HepG2 (cell line): ENCODE measurements at regions not wholly inside any gene's neighbourhood (a gene's known extent, or its start where the extent isn't known, plus 50 kb on each side); places are given as distances from the start of the nearest gene placed in this dataset.

Source experiments
- ATAC-seq: fragments of 200-7000 bp; cut with Tn5 transposase; 3 replicates; pipeline ENCODE4 v1.9.1; 2020; ENCODE audit warnings: mild to moderate bottlenecking, moderate library complexity
- BruUV-seq: library from RNA; stranded (reverse); fragments of 400-500 nt; replicated peaks from 2 replicates; lab custom pipeline; 2021; lab: Mats Ljungman, UMichigan
- CTCF ChIA-PET: fragments of 300-600 bp; formaldehyde crosslinking; extraction: SDS; loops from one replicate; lab custom pipeline; 2021; ENCODE audit warnings: low total read pairs, inconsistent platforms, low intra/inter-chr PET ratio; lab: Yijun Ruan, JAX
- POLR2A ChIA-PET: fragments of 350-600 bp; sonication (Branson Sonifier 250); formaldehyde crosslinking; loops from one replicate; lab custom pipeline; 2020; ENCODE audit warnings: antibody characterized with exemption, inconsistent platforms; lab: Yijun Ruan, JAX
- DNase-seq: peaks from one replicate; pipeline ENCODE4 v3.0.0-alpha.2; 2015; ENCODE audit warnings: low spot score
- FAIRE-seq: peaks from 3 replicates; lab custom pipeline; 2011; peaks lifted over from hg19 to GRCh38; lab: Jason Lieb, UNC
- H2AFZ ChIP-seq: one replicate; pipeline ENCODE4 v1.6.1; 2011; ENCODE audit warnings: low read length, inconsistent platforms
- H3K27ac ChIP-seq: fragments of 300-600 bp; 3 replicates; pipeline ENCODE4 v1.8.0; 2011; ENCODE audit warnings: mixed run types, mild to moderate bottlenecking, mixed read lengths, low read length, inconsistent platforms; ENCODE audit not compliant: insufficient read depth; ENCODE audit errors: extremely low read length
- H3K27me3 ChIP-seq, 2 experiments: fragments of 200-600 bp in 1 of 2; 2 replicates in 1 of 2; 3 replicates in 1 of 2; pipeline versions ENCODE4 v1.6.0 to v1.8.0; 2011; ENCODE audit warnings: low read length in 2 of 2, mild to moderate bottlenecking in 2 of 2, moderate library complexity in 2 of 2, inconsistent platforms in 1 of 2; ENCODE audit not compliant: insufficient read depth in 2 of 2, control insufficient read depth in 1 of 2
- H3K36me3 ChIP-seq, 2 experiments: fragments of 200-600 bp in 1 of 2; replicated peaks in 1 of 2; 2 replicates in 1 of 2; 3 replicates in 1 of 2; pipeline versions ENCODE4 v1.5.1 to v1.8.0; 2011; ENCODE audit warnings: low read length in 2 of 2, inconsistent platforms in 1 of 2; ENCODE audit not compliant: insufficient read depth in 2 of 2, control insufficient read depth in 1 of 2
- H3K4me1 ChIP-seq: 2 replicates; pipeline ENCODE4 v1.5.1; 2012; ENCODE audit warnings: low read length, inconsistent platforms; ENCODE audit not compliant: insufficient read depth
- H3K4me2 ChIP-seq: 2 replicates; pipeline ENCODE4 v1.6.0; 2011; ENCODE audit warnings: low read depth, low read length, inconsistent platforms
- H3K4me3 ChIP-seq, 3 experiments: fragments of 200-600 bp in 1 of 3; sonication (generic), shearing (Covaris generic) in 1 of 3; replicated peaks in 1 of 3; 2 replicates each; pipeline ENCODE4 v1.5.1; 2011 to 2016; ENCODE audit warnings: low read length in 3 of 3, inconsistent platforms in 2 of 3, low read depth in 2 of 3, mild to moderate bottlenecking in 2 of 3, control low read depth in 1 of 3, mixed read lengths in 1 of 3; ENCODE audit not compliant: insufficient read depth in 1 of 3
- H3K79me2 ChIP-seq: one replicate; pipeline ENCODE4 v1.6.1; 2011; ENCODE audit warnings: low read length, inconsistent platforms; ENCODE audit not compliant: insufficient read depth
- H3K9ac ChIP-seq: 2 replicates; pipeline ENCODE4 v1.6.0; 2011; ENCODE audit warnings: mild to moderate bottlenecking, low read depth, low read length, inconsistent platforms; ENCODE audit not compliant: insufficient read depth
- H3K9me3 ChIP-seq: 2 replicates; pipeline ENCODE4 v1.5.1; 2012; ENCODE audit warnings: mild to moderate bottlenecking, low read length
- H4K20me1 ChIP-seq: 2 replicates; pipeline ENCODE4 v1.6.0; 2011; ENCODE audit warnings: inconsistent platforms, mild to moderate bottlenecking, low read length, moderate library complexity; ENCODE audit not compliant: insufficient read depth
- CHD2 ChIP-seq: IDR thresholded peaks from 2 replicates; pipeline ENCODE4 v1.6.1; 2011; ENCODE audit warnings: low read depth, low read length, improper control_type of control experiment
- CREM ChIP-seq, 2 experiments: sonication (generic) in 1 of 2; formaldehyde crosslinking in 1 of 2; IDR thresholded peaks; 2 replicates each; pipeline versions ENCODE4 v1.4.0 to v1.6.1; 2016 to 2020; ENCODE audit warnings: antibody characterized with exemption in 1 of 2, mild to moderate bottlenecking in 1 of 2, missing genetic modification reagents in 1 of 2
- LCORL ChIP-seq, 2 experiments: fragments of 450-650 bp in 1 of 2; sonication (generic) in 1 of 2; formaldehyde crosslinking in 1 of 2; IDR thresholded peaks; 2 replicates each; pipeline versions ENCODE4 v1.5.0 to v1.6.1; 2017 to 2020; ENCODE audit warnings: antibody characterized with exemption in 1 of 2, missing genetic modification reagents in 1 of 2
- PHF21A ChIP-seq: sonication (generic); formaldehyde crosslinking; IDR thresholded peaks from 2 replicates; pipeline ENCODE4 v1.5.0; 2020; ENCODE audit warnings: mild to moderate bottlenecking, missing genetic modification reagents
- RAD21 ChIP-seq: fragments of 450-650 bp; formaldehyde crosslinking; IDR thresholded peaks from 2 replicates; pipeline ENCODE4 v1.5.0; 2020; ENCODE audit warnings: mild to moderate bottlenecking
- SALL2 ChIP-seq: sonication (generic); formaldehyde crosslinking; IDR thresholded peaks from 2 replicates; pipeline ENCODE4 v1.8.1; 2023; ENCODE audit warnings: mild to moderate bottlenecking, missing genetic modification reagents, inconsistent platforms
- WIZ ChIP-seq: sonication (generic); formaldehyde crosslinking; IDR thresholded peaks from 2 replicates; pipeline ENCODE4 v1.5.1; 2020; ENCODE audit warnings: mild to moderate bottlenecking, missing genetic modification reagents
- ZIK1 ChIP-seq: sonication (generic); formaldehyde crosslinking; IDR thresholded peaks from 2 replicates; pipeline ENCODE4 v1.5.0; 2020; ENCODE audit warnings: mild to moderate bottlenecking, low read depth, missing genetic modification reagents, borderline replicate concordance
- ZMAT3 ChIP-seq: sonication (generic); formaldehyde crosslinking; conservative IDR thresholded peaks from 2 replicates; pipeline ENCODE4 v1.7.0; 2021; ENCODE audit warnings: missing genetic modification reagents
- ZNF136 ChIP-seq: sonication (generic); formaldehyde crosslinking; IDR thresholded peaks from 2 replicates; pipeline ENCODE4 v1.8.1; 2022; ENCODE audit warnings: low read depth, mild to moderate bottlenecking, moderate library complexity, missing genetic modification reagents
- WGBS: methylation state at CpG from one replicate; pipeline ENCODE4 v1.1.6; 2017; ENCODE audit warnings: low lambda C conversion rate; 5-methylcytosine and 5-hydroxymethylcytosine counted together
- in situ Hi-C: cut with HindIII; loops from 2 replicates; pipeline ENCODE4 v1.10.0; 2017; ENCODE audit warnings: low pct_unique_long_range_greater_than_20kb; ENCODE audit not compliant: extremely low pct_ligation_motif_present
- intact Hi-C: fragments of 100-400 bp; cut with micrococcal nuclease; formaldehyde crosslinking; loops from one replicate; pipeline ENCODE4 v1.10.0; 2022; ENCODE audit not compliant: unreplicated experiment
- TF ChIP-seq, protein P1 (sequence below): sonication (generic); formaldehyde crosslinking; IDR thresholded peaks from 2 replicates; pipeline ENCODE4 v1.4.0; 2020; ENCODE audit warnings: mild to moderate bottlenecking, missing genetic modification reagents

DNA sequence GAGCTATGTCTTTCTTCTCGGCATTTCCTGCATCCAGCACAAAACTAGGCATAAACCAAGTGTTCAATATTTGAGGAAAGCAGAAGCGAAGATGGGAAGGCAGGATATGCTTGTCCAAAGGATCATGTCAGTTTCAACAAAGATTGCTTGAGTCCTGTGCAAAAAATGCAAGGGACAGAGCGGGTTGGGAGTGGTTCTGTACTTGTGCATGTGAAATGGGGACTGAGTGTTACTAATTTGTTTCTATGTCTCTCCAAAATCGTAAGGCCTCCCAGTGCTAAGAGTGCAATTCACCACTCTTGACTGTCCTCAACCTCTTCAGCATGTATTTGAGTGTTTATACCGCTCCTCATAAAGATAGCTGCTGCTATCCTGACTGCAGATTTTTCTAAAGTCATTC is 166.2 kb downstream of the DLEU7 start (continued):
- TF ChIP-seq ZNF136 (CRISPR knock-in tag): no peak
- TF ChIP-seq RAD21 (CRISPR knock-in tag): no peak
- no peak for TF ChIP-seq PHF21A (CRISPR knock-in tag)
- TF ChIP-seq, all 625 proteins: peak for 0

DNA sequence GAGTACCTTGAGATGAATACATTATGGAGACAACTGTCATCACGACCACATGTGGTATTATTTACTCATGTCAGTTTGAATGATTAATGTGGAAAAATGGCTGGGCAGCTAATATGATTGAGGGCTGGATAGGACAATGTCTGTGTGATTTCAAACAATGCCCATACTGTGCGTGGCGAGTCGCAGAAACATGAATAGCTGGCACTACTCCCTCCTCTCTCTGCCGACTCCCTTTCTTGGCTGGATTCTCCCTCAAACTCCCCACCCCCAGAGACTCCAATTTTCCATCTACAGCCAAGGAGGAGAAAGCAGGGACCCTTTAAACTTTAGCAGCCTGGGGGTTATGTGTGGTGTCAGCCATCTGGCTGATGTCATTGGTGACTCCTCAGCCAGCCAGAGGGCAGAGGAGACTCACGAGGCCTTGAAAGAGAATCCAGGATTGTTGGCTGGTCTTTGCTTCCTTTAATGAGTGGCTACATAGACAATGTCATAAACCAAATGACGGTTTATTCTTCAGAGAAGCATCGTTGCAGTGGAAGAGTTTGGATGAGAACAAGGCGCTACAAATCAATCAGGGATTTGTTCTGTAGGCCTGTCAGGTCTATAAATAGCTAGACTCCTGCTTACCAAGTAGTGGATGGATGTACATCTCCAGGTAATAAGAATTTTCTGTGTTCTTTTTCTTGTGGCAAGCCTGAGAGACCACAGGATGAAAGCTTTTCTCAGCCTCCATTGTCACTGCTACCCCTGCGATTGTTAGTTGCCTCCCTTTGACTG is 165.6 kb downstream of the DLEU7 start:
- TF ChIP-seq LCORL (IDR thresholded peaks at IDR 0.05) (no peak), LCORL (CRISPR knock-in tag; IDR thresholded peaks at IDR 0.05) (no peak), CHD2 (no peak), ZMAT3 (CRISPR knock-in tag) (no peak), WIZ (no peak), ZIK1 (CRISPR knock-in tag) (no peak), SALL2 (CRISPR knock-in tag) (no peak), CREM (IDR thresholded peaks at IDR 0.05) (no peak), CREM (CRISPR knock-in tag; IDR thresholded peaks at IDR 0.05) (no peak)
- TF ChIP-seq, protein P1, sequence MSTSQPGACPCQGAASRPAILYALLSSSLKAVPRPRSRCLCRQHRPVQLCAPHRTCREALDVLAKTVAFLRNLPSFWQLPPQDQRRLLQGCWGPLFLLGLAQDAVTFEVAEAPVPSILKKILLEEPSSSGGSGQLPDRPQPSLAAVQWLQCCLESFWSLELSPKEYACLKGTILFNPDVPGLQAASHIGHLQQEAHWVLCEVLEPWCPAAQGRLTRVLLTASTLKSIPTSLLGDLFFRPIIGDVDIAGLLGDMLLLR (CRISPR knock-in tag): no peak
- H3K9ac ChIP-seq: no peak overlapping the region
- FAIRE-seq: no peak
- no peaks in the 10 kb centered on the region for H3K79me2 ChIP-seq
- H2AFZ ChIP-seq: no peak overlapping the region
- no peak for ATAC-seq
- 96% methylated on average over 10 of the region's 10 CpGs for WGBS
- no peaks in the 10 kb centered on the region for H3K27me3 ChIP-seq
- in situ Hi-C loops: no loop called here
- ChIA-PET POLR2A (no interaction called here), CTCF (no interaction called here)
- H3K4me2 ChIP-seq: no peak overlapping the region
- peaks cover 3% of the 10 kb centered on the region for H3K4me1 ChIP-seq
- no TSS peak for BruUV-seq
- H3K27ac ChIP-seq: no peak overlapping the region
- no peaks in the 10 kb centered on the region for H3K9me3 ChIP-seq
- peaks cover 0 to 1% of the 10 kb centered on the region in 2 experiments; a peak in 1 of 5 replicates for H3K36me3 ChIP-seq
- intact Hi-C loops: no loop called here
- no peak for DNase-seq
- H4K20me1 ChIP-seq: no peaks in the 10 kb centered on the region
- no peak overlapping the region for H3K4me3 ChIP-seq
